HS-27A (cell line): ENCODE measurements at regions not wholly inside any gene's neighbourhood (a gene's known extent, or its start where the extent isn't known, plus 50 kb on each side); places are given as distances from the start of the nearest gene placed in this dataset.
"Not testable (repeated sequence)": the region's sequence is repeated elsewhere in the genome, so short reads cannot be mapped to it uniquely, and the experiment has no call there.

Experiments
- DNase-seq: peaks from one replicate; pipeline ENCODE4 v3.0.0-alpha.2; 2012; ENCODE audit warnings: low read depth, missing footprints

DNA sequence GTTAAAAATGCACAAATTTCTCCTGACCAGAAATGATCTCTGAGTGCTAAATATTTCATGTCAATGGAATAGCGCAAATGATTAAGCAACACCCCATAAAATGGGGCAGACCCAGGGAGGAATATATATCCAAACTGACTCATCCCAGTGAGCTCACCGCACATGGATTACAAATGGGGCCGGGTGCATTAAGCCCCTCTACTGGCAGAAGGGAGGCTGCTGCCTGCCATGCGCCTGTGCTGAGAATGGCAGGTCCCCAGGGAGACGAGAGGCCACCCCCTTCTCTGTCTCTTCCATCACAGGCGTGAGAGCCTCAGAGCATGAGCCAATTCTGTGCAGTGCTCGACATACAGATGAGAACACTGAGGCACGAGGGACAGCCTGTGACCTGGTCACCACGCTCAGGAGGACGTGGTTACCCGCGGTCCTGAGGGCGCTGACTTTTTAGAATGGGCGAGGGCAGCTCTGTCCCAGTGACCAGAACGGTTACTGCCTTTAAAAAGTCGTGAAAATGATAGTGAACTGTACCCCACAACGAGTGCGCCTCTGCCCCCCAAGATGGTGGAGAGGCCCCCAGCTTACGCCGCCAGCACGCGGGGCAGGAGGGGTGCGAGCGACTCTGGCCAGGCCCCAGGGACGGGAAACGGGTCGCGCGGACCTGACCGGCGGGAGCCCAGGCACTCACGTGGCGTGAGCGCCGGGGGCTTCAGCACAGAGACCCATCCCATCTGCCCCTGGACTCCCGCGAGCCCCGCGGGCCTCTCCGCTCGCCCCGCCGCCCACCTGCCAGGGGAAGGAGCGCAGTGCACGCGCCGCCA lies 130.2 kb upstream of the ALDH3B2 start:
- DNase-seq: peak; percentile 40

- DNase-seq: not testable (repeated sequence)
Observed at GRCh38 chr11:67803519-67803918, 129.1 kb upstream of the ALDH3B2 start.

DNA sequence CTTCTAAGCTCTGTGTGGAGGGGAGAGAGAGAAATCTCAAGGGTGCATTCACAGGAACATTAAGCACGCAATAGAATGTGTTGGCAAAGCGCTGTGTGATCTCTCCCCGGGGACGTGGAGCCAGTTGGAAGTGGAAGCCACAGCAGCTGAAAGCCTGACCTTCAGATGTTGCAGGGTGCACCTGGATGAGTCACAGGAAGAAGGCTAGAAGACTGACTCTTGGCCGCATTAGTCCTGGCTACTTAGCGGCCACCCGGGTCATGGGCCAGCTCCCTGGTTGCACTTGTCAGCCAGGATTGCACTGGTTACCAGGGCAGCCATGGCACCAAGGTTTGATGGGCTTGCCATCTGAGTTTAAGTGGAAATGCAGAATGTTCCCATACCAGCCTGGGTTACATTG lies 128.6 kb upstream of the ALDH3B2 start:
- DNase-seq: not testable (repeated sequence)

GRCh38 chr11:67802623-67803022 lies 128.2 kb upstream of the ALDH3B2 start:
- not testable (repeated sequence) for DNase-seq

GRCh38 chr11:67801397-67801796 lies 127.0 kb upstream of the ALDH3B2 start:
- DNase-seq: not testable (repeated sequence)

DNA sequence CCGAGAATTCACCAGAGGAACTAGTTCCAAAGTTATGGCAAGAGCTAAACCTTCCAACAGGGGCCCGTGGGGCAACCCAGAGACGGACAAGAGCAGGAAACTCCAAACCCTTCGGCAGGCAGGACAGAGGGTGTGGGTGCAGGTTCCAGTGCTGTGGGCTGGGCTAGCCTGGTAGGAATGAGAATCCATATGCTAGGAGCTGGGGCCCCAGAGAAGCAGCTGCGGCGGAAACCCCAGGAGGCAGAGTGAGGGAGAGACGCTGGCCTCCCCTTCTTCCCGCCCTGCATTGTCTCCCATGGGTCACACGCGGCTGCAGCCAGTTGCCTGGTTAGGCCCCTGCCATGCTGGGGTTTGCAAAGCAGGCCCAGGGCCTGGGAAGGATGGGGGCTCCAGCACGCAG lies 126.2 kb upstream of the ALDH3B2 start:
- DNase-seq: not testable (repeated sequence)

DNA sequence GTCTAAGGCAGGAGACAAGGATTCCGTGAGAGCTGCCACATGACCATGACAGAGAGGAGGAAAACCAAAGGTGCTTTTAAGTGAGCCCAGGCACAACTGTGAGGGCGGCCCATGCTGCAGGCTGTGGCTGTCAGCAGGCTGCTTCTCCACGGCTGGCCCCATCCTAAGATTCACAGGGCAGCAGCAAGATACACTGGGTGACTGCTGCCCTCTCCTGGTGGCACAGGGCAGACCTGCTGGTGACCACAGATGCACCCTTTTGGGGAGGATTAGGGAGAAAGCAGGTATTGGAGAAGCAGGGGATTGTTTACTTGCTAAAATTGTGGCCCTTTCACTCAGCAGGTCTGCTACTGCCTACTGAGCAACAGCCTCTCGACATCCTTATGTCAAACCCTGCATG lies 125.4 kb upstream of the ALDH3B2 start:
- not testable (repeated sequence) for DNase-seq

DNA sequence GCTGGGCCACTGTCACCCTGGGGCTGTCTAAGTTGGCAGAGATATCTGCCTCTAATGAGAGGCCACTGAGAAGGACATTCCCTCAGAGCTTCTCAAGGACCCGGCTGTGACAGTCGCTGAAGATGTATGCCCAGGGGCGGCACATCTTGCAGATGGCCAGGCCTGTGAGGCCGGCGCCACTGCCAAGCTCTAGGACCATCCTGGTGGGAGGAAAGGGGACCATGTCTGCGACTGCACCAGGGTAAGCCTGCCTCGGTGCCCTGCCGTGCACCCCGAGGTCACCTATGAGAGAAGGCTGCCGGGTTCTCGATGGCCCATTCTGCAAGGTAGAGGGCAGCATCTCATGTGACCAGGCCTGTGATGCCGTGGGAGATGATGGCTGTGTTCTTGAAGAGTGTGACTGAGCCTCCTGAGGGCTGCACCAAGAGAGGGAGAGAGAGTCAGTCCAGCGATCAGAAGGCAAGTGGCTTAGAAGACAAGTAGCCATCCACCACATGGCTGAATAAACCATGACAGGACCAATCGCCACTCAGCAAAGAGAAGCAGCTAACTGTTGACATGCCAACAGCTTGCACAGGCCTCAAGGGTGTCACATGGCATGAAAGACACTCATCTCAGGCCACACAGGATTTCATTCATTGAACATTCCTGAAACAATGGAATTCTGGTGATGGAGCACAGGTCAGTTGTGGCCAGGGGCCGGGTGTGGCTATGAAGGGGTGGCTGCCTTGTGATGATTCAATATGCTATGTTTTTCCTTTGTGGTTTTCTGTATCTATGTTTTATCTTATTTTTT lies 123.5 kb upstream of the ALDH3B2 start:
- DNase-seq: peak; percentile 59

- DNase-seq: no peak
Observed at GRCh38 chr11:67795746-67796145, 121.3 kb upstream of the ALDH3B2 start.

- DNase-seq: not testable (repeated sequence)
Observed at GRCh38 chr11:67793750-67794149, 119.3 kb upstream of the ALDH3B2 start.

GRCh38 chr11:67792273-67792990 lies 118.0 kb upstream of the ALDH3B2 start:
- not testable (repeated sequence) for DNase-seq

DNA sequence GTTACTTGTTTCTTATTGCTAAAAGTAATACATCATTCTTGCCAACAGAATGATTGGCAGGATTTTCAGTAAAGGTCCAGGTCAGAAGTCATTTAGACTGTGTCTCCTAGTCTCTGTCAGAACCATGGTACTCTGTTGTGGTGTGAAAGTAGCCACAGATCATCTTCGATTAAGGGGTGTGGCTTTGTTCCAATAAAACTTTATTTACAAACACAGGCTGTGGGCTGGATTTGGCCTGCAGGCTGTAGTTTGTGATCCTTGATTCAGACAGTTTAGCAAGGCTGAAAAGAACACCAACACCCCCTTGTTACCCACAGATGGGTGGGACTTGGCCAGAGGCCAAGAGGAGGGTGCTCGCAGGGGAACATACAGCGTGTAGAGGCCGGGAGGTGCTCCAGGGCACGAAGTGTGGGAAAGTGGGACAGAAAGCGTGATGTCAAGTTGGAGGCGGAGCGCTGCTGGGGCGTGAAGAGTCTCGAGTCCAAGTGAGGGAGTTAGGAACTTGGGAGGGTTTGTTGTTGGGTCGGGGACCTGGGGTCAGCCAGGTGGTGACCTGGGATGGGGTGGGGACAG lies 117.3 kb upstream of the ALDH3B2 start:
- not testable (repeated sequence) for DNase-seq

DNA sequence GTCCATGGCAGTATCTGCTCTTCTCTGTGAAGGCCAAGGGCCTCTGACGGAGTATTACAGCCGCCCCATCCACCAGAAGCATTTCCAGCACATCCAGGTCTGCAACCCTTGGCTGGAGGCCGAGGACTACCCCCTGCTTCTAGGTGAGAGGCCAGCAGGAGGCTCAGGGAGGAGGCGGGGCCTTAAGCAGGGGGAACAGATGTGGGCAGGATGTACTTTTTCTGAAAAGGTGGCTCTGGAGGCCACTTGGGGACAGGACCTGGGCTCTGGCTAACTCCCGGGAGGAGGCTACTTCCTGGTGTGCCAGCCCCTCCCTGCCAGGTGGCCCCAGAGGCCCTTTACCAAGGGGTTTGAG lies 113.9 kb upstream of the ALDH3B2 start:
- DNase-seq: not testable (repeated sequence)

- not testable (repeated sequence) for DNase-seq
Observed at GRCh38 chr11:67787681-67788340, 113.4 kb upstream of the ALDH3B2 start.

DNA sequence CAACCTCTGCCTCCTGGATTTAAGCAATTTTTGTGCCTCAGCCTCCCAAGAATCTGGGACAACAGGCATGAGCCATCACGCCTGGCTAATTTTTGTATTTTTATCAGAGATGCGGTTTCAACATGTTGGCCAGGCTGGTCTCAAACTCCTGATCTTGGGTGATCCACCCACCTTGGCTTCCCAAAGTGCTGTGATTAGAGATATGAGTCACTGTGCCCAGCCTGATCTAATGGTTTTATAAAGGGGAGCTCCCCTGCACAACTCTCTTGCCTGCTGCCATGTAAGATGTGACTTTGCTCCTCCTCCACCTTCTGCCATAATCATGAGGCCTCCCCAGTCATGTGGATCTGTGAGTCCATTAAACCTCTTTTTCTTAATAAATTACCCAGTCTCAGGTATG lies 107.5 kb upstream of the ALDH3B2 start:
- not testable (repeated sequence) for DNase-seq

GRCh38 chr11:67781506-67781905 lies 107.1 kb upstream of the ALDH3B2 start:
- not testable (repeated sequence) for DNase-seq

DNA sequence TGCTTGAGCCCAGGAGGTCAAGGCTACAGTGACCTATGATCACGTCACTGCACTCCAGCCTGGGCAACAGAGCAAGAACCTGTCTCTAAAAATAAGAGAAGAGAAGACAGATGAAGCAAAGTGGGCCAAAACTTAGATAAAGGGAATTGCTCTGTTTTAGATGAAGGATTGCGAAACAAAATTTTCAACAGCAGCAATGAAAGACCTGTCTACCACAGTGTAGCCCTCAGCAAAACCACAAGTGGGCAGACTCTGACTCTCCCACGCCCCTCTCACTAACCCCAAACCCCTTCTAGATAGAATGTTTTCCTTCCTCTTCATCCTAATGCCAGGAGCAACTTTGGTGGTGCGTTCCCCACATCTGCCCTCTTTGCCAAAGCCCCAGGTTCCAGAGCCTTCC lies 105.6 kb upstream of the ALDH3B2 start:
- DNase-seq: no peak

GRCh38 chr11:67779189-67779875 lies 104.9 kb upstream of the ALDH3B2 start:
- not testable (repeated sequence) for DNase-seq

DNA sequence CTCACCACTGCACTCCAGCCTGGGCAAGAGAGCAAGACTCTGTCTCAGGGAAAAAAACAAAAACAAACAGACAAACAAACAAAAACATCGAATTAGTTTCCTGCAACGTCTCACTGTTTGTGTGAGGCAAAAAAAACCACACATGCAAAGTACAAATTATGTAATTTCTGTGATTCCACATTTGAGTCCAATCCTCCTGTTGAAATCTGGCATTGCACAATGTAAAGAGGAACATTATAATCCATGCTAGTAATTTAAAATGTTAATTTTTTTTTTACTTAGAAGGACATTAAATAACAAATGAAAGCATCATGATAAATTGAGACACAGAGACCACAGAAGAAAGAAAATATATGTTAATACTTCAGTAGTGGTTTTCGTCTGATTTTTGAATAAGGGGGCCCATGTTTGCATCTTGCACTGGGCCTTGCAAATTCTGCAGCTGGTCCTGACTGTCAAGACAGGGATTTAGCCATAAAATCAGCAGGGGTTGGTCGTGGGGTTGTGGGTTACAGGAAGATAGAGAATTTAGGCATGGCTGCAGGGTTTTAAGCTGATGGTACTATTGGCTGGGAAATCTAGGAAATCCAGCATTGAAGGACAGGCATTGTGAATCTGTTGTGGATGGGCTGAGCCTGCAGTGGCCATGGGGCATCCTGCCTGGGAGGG lies 102.6 kb upstream of the ALDH3B2 start:
- DNase-seq: no peak

DNA sequence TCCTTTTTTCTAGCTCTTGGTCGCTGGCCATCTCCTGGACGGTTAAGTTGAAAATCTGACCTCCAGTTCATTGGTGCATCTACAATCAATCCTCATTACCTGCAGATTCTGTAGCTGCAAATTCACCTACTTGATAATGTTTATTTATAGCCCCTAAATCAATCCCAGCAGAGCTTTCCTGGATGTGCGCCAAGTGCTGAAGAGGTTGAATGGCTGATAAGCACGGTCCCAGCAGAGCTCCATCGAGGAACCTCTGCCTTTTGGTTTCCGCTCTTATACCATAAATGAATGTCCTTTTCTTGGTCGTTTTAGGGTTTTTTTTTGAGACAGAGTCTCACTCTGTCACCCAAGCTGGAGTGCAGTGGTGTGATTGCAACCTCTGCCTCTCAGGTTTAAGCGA lies 99.8 kb upstream of the ALDH3B2 start:
- DNase-seq: not testable (repeated sequence)
